Astrocyte (in vitro differentiated cells and primary cell): ENCODE measurements at regions not wholly inside any gene's neighbourhood (a gene's known extent, or its start where the extent isn't known, plus 50 kb on each side); places are given as distances from the start of the nearest gene placed in this dataset.

Experiments
- CTCF ChIP-seq: IDR thresholded peaks from 2 replicates; pipeline ENCODE4 v1.5.1; 2011; ENCODE audit warnings: low read depth, mild to moderate bottlenecking, inconsistent platforms, low read length, moderate library complexity; ENCODE audit not compliant: insufficient read depth
- EZH2 ChIP-seq: IDR thresholded peaks from 2 replicates; pipeline ENCODE4 v1.6.1; 2012; ENCODE audit warnings: mild to moderate bottlenecking, low read length, inconsistent platforms; ENCODE audit not compliant: insufficient read depth

DNA sequence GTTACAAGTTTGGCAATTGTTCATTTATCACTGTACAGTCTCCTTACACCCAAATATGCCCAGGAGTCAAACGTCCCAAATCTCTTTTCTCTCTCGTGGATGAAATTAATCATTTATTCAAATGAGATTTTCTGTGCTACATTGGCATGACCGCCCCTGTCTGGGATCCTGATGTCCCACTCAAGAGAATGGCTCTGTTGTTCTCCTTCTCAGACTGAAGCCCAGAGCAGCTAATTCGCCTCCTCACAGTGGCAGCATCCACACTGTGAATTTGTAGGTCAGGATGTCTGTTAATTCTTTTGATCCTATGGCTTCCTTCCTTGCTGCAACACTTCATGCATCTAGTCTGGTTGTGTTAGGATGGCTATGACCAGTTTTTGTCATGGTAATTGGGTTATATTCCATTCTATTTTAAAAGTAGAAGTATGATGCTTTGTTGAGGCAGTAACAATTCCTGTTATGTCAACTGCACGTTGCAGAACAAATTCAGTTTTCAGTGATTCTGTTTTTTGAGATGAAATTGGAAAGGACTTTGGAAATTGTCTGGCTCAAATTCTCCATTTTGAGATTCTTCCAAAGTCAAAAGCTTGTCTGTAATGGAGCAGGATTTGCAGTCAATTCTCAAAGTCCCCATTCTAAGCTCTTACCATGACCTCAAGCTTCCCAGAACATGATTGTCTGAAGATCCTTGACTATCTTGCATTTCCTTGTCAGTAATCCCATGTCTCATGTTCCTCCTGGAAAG lies 141.5 kb upstream of the GAS1 start:
- TF ChIP-seq CTCF (no peak), EZH2 (no peak)
